Erythroblast (primary cell): ENCODE measurements at regions not wholly inside any gene's neighbourhood (a gene's known extent, or its start where the extent isn't known, plus 50 kb on each side); places are given as distances from the start of the nearest gene placed in this dataset.

ENCODE experiments used
- GATA1 ChIP-seq: IDR thresholded peaks from 2 replicates; pipeline ENCODE4 v1.6.1; 2011; ENCODE audit warnings: low read depth, mild to moderate bottlenecking, control low read depth, low read length, moderate library complexity
- POLR2A ChIP-seq: IDR thresholded peaks from 2 replicates; pipeline ENCODE4 v1.6.1; 2011; ENCODE audit warnings: mild to moderate bottlenecking, low read length

- no peak for TF ChIP-seq POLR2A
- no peak for TF ChIP-seq GATA1
Observed at GRCh38 chr15:38048001-38048455, 113.6 kb downstream of the TMCO5A start.
